Activated gamma-delta T cell treated with Interleukin-2 at 50 U/mL for 16 hours (primary cell): ENCODE measurements at regions not wholly inside any gene's neighbourhood (a gene's known extent, or its start where the extent isn't known, plus 50 kb on each side); places are given as distances from the start of the nearest gene placed in this dataset.

Experiments used
- DNase-seq: peaks from one replicate; pipeline ENCODE4 v3.0.0-alpha.2; 2020

GRCh38 chr12:81950871-81951270, 191.7 kb upstream of the PPFIA2 start:
- DNase-seq: no peak

- DNase-seq: no peak
Measured at GRCh38 chr12:81949841-81950308, 190.7 kb upstream of the PPFIA2 start.

GRCh38 chr12:81949416-81949815, 190.3 kb upstream of the PPFIA2 start:
- no peak for DNase-seq

- DNase-seq: no peak
Measured at GRCh38 chr12:81944886-81945285, 185.7 kb upstream of the PPFIA2 start.

GRCh38 chr12:81942594-81942993, 183.4 kb upstream of the PPFIA2 start:
- no peak for DNase-seq

- no peak for DNase-seq
Measured at GRCh38 chr12:81930037-81930436, 170.9 kb upstream of the PPFIA2 start.

GRCh38 chr12:81896771-81897170, 137.6 kb upstream of the PPFIA2 start:
- no peak for DNase-seq

- no peak for DNase-seq
Measured at GRCh38 chr12:81888961-81889360, 129.8 kb upstream of the PPFIA2 start.

GRCh38 chr12:81888106-81888740, 129.1 kb upstream of the PPFIA2 start:
- DNase-seq: no peak

- no peak for DNase-seq
Measured at GRCh38 chr12:81874586-81874985, 115.4 kb upstream of the PPFIA2 start.

GRCh38 chr12:81874166-81874565, 115.0 kb upstream of the PPFIA2 start:
- DNase-seq: no peak

- DNase-seq: no peak
Measured at GRCh38 chr12:81872400-81872799, 113.2 kb upstream of the PPFIA2 start.

GRCh38 chr12:81866081-81866480, 106.9 kb upstream of the PPFIA2 start:
- no peak for DNase-seq

GRCh38 chr12:81863406-81863805, 104.3 kb upstream of the PPFIA2 start:
- no peak for DNase-seq

GRCh38 chr12:81859521-81859920, 100.4 kb upstream of the PPFIA2 start:
- no peak for DNase-seq

GRCh38 chr12:81843599-81843998, 84.4 kb upstream of the PPFIA2 start:
- no peak for DNase-seq

GRCh38 chr12:81835783-81836182, 76.6 kb upstream of the PPFIA2 start:
- no peak for DNase-seq

GRCh38 chr12:81819991-81820633, 61.0 kb upstream of the PPFIA2 start:
- no peak for DNase-seq

GRCh38 chr12:81815611-81816010, 56.5 kb upstream of the PPFIA2 start:
- no peak for DNase-seq

- DNase-seq: no peak
Measured at GRCh38 chr12:81811778-81812125, 52.6 kb upstream of the PPFIA2 start.

- DNase-seq: no peak
Measured at GRCh38 chr12:81811061-81811777, 52.1 kb upstream of the PPFIA2 start.

- no peak for DNase-seq
Measured at GRCh38 chr12:81809829-81810595, 50.9 kb upstream of the PPFIA2 start.

- DNase-seq: no peak
Measured at GRCh38 chr12:81809113-81809777, 50.1 kb upstream of the PPFIA2 start.
